Coronary artery (tissue), 2 donors: ENCODE measurements at regions not wholly inside any gene's neighbourhood (a gene's known extent, or its start where the extent isn't known, plus 50 kb on each side); places are given as distances from the start of the nearest gene placed in this dataset.

Source experiments
- DNase-seq: peaks from one replicate; pipeline ENCODE4 v3.0.0-alpha.2; 2017; ENCODE audit warnings: low spot score
- H3K27ac ChIP-seq, 2 donors: fragments of 200-600 bp; sonication (generic); one replicate each; pipeline ENCODE4 v1.5.1; 2016 to 2019
- H3K4me3 ChIP-seq: fragments of 200-600 bp; sonication (generic); 2 replicates; pipeline ENCODE4 v1.5.1; 2016; ENCODE audit warnings: mild to moderate bottlenecking, moderate library complexity
- CTCF ChIP-seq: fragments of 200-600 bp; sonication (generic); IDR thresholded peaks from one replicate; pipeline ENCODE4 v1.5.1; 2019; ENCODE audit warnings: antibody characterized with exemption

- DNase-seq, result no peak
- no peak overlapping the region for H3K4me3 ChIP-seq
- no peak overlapping the region for H3K27ac ChIP-seq
- TF ChIP-seq CTCF, result no peak
These were observed 95.6 kb downstream of the P2RY1 start for GRCh38 chr3:152930516-152930915.

GRCh38 chr3:152937234-152937633, 102.3 kb downstream of the P2RY1 start:
- Histone ChIP-seq H3K4me3 (no peak overlapping the region), H3K27ac (no peak overlapping the region)
- no peak for DNase-seq
- no peak for TF ChIP-seq CTCF

GRCh38 chr3:152938974-152939636, 104.2 kb downstream of the P2RY1 start:
- TF ChIP-seq CTCF, result no peak
- no peak overlapping the region for H3K27ac ChIP-seq
- DNase-seq, result no peak
- H3K4me3 ChIP-seq, result no peak overlapping the region

- no peak for TF ChIP-seq CTCF
- Histone ChIP-seq H3K27ac (no peak overlapping the region), H3K4me3 (no peak overlapping the region)
- no peak for DNase-seq
These were observed 106.9 kb downstream of the P2RY1 start for GRCh38 chr3:152941859-152942258.

GRCh38 chr3:152942366-152942765, 107.4 kb downstream of the P2RY1 start:
- H3K27ac ChIP-seq, result no peak overlapping the region
- H3K4me3 ChIP-seq, result no peak overlapping the region
- no peak for DNase-seq
- TF ChIP-seq CTCF, result no peak

GRCh38 chr3:152943645-152944044, 108.7 kb downstream of the P2RY1 start:
- DNase-seq, result no peak
- Histone ChIP-seq H3K27ac (no peak overlapping the region), H3K4me3 (no peak overlapping the region)
- TF ChIP-seq CTCF, result no peak

- Histone ChIP-seq H3K27ac (no peak overlapping the region), H3K4me3 (no peak overlapping the region)
- no peak for TF ChIP-seq CTCF
- DNase-seq, result no peak
These were observed 109.7 kb downstream of the P2RY1 start for GRCh38 chr3:152944671-152945070.
